Fibroblast of skin of abdomen (primary cell): ENCODE measurements at regions not wholly inside any gene's neighbourhood (a gene's known extent, or its start where the extent isn't known, plus 50 kb on each side); places are given as distances from the start of the nearest gene placed in this dataset.

Source experiments
- DNase-seq: peaks from one replicate; pipeline ENCODE4 v3.0.0-alpha.2; 2013

GRCh38 chr3:163139600-163139999 lies 1643.0 kb downstream of the OTOL1 start:
- DNase-seq, result no peak

GRCh38 chr3:163138258-163138657 lies 1641.7 kb downstream of the OTOL1 start:
- no peak for DNase-seq

- DNase-seq, result no peak
These were observed 1635.5 kb downstream of the OTOL1 start for GRCh38 chr3:163132111-163132510.

- DNase-seq, result no peak
These were observed 1632.7 kb downstream of the OTOL1 start for GRCh38 chr3:163129287-163129686.

GRCh38 chr3:163126115-163126514 lies 1629.5 kb downstream of the OTOL1 start:
- DNase-seq, result no peak
